Activated CD8-positive, alpha-beta memory T cell treated with anti-CD3 and anti-CD28 coated beads for 4 hours (primary cell): ENCODE measurements at regions not wholly inside any gene's neighbourhood (a gene's known extent, or its start where the extent isn't known, plus 50 kb on each side); places are given as distances from the start of the nearest gene placed in this dataset.

Experiments
- DNase-seq, 2 donors: peaks; one replicate each; pipeline ENCODE4 v3.0.0-alpha.2; 2020; ENCODE audit warnings: low read depth in 2 of 2

- DNase-seq: no peak
These were observed 63.8 kb upstream of the CLMP start for GRCh38 chr11:123258877-123259276.

DNA sequence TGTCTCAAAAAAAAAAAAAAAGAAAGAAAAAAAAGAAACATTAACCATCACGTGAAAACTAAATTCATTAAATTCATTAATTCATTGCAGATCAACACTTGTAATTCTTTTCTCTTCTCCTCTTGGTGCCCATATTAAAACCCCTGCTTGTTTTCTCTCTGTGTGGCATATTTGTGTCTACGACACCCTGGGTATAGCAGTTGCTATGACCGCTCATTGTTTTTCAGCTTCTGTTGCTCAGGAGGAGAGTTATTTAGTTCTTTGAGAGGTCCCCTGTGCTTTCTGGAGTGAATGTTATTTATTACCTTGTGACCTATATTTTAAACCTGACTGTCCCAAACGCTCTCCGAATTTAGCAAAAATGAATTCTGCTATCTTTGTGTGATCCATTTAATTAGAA is 62.3 kb upstream of the CLMP start:
- no peak for DNase-seq

DNA sequence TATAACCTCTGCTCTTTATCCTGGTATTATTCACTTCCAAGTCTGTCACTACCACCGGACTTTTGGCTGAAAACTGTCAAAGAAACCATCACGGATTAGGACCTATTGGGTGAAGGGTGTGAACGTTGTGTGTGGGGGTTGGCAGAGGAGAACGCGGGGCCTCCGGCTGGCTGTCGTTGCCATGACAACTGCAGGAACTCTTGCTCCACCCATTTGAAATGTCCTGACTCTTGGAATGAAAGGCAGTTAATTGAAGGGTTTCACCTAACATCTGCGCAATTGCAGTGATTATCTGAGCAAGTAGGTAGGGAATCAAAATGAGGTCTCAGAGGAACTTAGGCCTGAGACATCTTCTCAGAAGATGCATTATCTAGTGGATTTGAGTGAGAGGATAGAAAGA is 60.9 kb upstream of the CLMP start:
- no peak for DNase-seq

DNA sequence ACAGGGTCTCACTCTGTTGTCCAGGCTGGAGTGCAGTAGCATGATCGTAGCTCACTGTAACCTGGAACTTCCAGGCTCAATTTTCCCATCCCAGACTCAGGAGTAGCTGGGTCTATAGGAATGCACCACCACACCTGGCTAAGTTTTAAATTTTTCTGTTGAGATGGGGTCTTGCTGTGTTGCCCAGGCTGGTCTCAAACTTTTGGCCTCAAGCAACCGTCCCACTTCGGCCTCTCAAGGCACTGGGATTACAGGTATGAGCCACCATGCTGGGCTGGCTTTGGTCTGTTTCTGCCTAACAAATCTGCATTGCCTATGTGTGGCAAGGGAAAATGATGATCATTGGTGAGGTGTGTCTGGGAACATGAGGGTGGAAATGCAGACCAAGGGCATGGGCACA is 59.3 kb upstream of the CLMP start:
- no peak for DNase-seq

DNA sequence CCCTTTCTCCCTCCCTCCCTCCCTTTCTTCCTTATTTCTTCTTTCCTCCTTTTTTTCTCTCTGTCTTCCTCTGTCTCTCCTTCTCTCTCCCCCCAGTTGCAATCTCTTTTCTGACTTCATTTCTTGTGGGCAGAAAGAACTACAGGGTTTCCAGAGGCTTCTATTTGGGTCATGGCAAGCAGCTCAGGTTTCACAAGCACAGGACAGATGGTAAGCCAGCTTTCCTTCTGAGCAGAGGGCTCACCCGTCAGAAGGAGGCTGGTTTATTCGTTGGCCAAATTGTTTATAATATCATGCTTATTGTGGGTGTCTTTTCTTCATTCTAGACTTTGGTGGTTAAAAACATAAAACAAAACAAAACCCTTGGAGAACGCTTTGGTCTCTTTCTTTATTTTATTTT is 58.9 kb upstream of the CLMP start:
- no peak for DNase-seq

DNA sequence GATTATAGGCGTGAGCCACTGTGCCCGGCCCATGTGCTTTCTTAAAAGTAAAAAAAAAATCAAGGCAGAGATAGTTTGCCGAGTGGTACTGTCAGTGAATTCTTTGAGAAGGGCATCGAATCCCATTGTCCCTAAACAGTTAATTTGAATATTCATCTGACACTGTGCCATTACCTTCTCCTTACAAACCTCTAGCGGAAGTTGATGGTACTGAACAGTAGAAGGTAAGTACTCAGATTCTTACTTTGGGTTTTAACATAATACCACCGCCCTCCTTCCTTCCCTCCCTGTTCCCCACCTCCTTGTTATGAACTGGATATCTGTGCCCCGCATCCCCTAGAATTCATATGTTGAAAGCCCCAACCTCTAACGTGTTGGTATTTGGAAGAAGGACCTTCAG is 58.2 kb upstream of the CLMP start:
- no peak for DNase-seq

DNA sequence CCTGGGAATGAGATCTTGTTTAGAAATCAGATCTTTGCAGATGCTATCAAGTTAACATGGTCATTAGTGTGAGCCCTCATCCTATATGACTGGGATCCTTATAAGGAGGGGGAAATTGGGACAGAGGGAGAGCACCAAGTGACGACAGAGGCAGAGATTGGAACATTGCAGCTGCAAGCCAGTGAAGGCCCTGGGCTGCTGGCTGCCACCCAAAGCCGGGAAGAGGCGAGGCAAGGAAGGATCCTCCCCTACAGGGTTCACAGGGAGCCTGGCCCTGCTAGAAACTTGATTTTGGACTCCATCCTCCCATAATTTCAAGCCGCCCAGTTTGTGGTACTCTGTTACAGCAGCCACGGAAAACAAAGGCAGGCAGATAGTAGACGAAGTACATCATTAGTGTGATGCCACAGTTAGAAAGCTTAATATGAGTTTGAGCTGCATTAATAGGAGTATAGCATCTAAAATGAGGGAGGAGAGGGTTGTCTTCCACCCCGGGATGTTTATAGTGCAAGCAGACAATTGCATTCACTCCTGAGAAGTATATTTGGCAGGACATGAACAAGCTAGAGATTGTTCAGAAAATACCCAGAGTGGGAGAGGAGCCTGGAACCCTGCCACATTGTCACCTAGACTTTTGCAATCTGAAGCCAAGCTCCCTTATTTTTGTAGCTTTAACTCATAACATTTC is 56.8 kb upstream of the CLMP start:
- no peak for DNase-seq

DNA sequence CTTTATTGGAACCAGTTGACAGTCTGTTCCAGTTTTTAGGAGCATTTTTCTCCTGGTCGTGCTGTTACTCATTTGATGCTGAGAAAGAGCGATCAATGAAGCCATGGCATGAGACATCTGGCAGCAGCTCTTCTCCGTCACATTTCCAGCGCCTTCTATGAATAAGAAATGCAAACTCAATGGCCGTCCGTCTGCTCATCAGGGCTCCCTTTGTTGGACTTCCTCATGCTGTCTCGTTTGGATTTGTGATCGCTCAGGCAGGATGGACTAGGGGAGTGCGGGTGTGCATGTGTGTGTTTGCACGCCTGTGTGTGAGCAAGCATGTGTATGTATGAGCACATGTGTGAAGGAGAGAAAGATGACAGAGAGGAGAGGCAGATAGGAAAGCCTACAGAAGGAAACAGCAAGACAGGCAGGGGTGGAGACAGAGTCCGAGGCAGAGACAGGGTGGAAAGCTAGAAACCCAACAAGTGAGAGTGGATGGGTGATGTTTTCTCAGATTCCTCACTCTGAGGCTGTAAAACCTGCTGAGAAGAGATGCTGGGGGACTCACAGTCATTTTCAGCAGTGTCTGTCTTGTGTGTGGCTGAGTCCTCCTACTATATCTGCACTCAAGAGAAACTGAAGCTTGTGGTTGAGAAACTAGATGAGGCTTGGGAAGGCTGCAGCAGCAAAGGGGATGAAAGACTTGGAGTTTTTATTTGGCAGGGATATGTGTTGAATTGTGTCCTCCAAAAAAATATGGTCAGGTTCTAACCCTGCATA is 56.0 kb upstream of the CLMP start:
- no peak for DNase-seq

DNA sequence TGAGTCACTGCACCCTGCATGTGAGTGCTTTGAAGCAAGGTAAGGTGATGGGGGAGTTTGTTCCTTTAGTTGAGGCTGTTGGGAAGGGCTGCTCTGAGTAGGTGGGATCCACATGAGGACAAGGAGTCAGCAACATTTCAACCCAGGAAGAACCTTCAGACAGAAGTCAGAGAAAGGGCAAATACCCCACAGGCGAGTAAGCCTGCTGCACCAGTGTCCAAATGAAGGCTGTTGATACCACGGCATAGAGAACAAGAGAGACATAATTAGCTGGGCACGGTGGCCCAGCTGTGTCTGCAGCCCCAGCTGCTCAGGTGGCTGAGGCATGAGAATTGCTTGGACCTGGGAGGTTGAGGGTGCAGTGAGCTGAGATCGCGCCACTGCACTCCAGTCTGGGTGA is 54.3 kb upstream of the CLMP start:
- no peak for DNase-seq

DNA sequence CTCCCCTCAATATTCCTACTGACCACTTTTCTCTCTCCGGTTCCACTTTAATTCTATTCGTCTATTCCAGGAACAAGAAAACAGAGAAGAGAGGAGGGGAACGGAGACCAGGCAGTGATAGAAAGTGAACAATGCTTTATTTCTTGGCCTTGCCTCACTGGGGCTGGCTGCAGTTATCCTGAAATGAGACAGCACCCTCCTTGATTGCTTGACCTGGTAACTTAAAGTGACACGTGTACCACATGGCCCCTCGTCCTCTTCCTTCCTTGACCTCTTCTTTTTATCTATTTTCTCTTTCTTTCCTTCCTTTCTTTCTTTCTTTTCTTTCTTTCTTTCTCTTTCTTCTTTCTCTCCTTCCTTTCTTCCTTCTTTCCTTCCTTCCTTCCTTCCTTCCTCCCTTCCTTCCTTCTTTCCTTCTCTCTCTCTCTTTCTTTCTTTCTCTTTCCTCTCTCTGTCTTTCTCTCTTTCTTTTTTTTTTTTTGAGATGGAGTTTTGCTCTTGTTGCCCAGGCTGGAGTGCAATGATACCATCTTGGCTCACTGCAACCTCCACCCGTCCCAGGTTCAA is 52.8 kb upstream of the CLMP start:
- no peak for DNase-seq

GRCh38 chr11:123247496-123247799 is 52.4 kb upstream of the CLMP start:
- DNase-seq: no peak

- peak; percentile 51 to 54 for DNase-seq
These were observed 51.9 kb upstream of the CLMP start for GRCh38 chr11:123246749-123247495.

DNA sequence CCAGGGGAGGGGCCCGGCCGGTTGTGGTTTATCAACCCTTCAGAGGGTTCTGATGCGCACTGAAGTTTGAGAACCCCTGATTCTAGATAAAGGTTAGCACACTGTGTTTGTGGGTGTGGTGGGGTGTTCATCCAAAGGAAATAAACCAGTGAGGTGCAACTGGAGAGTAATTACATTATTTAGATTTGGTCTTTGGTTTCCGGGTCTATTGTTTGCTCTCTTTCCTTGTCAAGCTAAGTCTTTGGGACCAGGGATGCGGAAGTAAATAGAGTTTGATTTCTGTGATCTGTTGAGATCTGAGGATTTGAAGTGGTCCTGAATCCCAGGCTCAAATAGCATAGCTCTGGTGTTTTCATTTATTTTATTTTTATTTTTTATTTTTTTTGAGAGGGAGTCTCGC is 50.5 kb upstream of the CLMP start:
- DNase-seq: no peak
